ENCODE measurements at regions not wholly inside any gene's neighbourhood (a gene's known extent, or its start where the extent isn't known, plus 50 kb on each side); places are given as distances from the start of the nearest gene placed in this dataset.

DNA sequence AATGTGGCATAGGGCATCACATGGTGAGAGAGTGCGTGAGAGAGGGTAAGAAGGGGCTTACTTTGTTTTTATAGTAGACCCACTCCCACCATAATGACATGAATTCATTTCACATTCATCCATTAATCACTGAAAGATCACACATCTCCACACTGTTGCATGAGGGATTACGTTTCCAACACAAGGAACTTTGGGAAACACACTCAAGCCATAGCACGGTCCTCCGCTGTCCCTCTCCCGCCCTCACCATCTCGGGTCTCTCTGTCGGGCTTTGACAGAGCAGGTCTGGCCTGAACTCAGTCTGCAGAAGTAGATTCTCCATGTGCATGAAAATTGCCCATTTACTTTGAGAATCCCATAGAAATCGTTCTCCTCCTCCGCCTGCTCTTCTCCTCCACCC lies 312.2 kb downstream of the MATN1 start:
- TF ChIP-seq, protein P1, sequence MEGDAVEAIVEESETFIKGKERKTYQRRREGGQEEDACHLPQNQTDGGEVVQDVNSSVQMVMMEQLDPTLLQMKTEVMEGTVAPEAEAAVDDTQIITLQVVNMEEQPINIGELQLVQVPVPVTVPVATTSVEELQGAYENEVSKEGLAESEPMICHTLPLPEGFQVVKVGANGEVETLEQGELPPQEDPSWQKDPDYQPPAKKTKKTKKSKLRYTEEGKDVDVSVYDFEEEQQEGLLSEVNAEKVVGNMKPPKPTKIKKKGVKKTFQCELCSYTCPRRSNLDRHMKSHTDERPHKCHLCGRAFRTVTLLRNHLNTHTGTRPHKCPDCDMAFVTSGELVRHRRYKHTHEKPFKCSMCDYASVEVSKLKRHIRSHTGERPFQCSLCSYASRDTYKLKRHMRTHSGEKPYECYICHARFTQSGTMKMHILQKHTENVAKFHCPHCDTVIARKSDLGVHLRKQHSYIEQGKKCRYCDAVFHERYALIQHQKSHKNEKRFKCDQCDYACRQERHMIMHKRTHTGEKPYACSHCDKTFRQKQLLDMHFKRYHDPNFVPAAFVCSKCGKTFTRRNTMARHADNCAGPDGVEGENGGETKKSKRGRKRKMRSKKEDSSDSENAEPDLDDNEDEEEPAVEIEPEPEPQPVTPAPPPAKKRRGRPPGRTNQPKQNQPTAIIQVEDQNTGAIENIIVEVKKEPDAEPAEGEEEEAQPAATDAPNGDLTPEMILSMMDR (optimal IDR thresholded peaks at IDR 0.05 in 1 of 3, IDR thresholded peaks at IDR 0.05 in 1 of 3, conservative IDR thresholded peaks at IDR 0.05 in 1 of 3; ENCODE audit: extremely low read depth in 1 of 3, insufficient read depth in 2 of 3, low read length in 3 of 3) = no peak
- no peak for TF ChIP-seq EZH2 (IDR thresholded peaks at IDR 0.05; ENCODE audit: low read length)

Measured in keratinocyte (primary cell).